COLO668 (cell line): ENCODE measurements at regions not wholly inside any gene's neighbourhood (a gene's known extent, or its start where the extent isn't known, plus 50 kb on each side); places are given as distances from the start of the nearest gene placed in this dataset.
"Not testable (repeated sequence)": the region's sequence is repeated elsewhere in the genome, so short reads cannot be mapped to it uniquely, and the experiment has no call there.

ENCODE experiments used
- DNase-seq: peaks from one replicate; lab custom pipeline; 2025; ENCODE audit not compliant: unreplicated experiment; lab: John Stamatoyannopoulos, UW

DNA sequence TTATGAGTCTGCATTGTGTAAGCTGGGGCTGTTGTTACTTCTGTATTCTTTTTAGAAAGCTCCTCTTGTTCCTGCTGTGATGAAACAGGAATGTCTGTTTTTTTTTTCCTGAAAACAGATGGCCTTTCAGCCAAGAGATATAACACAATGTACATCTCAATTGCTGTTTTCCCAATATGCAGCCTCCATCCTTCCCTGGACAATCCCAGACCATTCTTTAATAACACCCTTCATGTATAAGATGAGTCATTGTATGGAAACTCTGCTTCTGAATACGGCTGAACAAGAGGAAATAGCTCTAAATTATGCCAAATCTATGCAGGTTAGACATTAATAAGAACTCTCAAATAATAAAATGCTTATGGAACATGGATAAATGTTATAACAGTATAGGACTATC is 60.2 kb upstream of the LRRC4C start:
- DNase-seq = no peak

DNA sequence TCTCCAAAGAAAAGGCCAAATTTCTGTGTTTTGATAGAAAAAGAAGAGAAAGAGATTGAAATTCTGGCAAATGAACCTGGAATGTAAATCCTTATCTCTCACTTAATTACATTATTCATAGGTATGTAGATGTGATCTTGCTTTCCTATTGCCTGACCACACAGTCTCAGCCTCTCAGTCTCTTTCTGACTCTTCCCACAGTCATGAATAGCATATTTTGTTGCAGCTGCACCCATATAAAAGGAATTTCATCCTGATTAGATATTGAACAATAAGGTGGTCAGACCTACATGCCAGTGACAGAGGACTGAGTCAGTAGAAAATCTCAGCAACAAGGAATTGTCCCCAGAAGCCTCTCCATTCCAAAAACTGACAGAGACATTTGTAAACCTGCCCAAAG is 62.9 kb upstream of the LRRC4C start:
- DNase-seq = no peak

DNA sequence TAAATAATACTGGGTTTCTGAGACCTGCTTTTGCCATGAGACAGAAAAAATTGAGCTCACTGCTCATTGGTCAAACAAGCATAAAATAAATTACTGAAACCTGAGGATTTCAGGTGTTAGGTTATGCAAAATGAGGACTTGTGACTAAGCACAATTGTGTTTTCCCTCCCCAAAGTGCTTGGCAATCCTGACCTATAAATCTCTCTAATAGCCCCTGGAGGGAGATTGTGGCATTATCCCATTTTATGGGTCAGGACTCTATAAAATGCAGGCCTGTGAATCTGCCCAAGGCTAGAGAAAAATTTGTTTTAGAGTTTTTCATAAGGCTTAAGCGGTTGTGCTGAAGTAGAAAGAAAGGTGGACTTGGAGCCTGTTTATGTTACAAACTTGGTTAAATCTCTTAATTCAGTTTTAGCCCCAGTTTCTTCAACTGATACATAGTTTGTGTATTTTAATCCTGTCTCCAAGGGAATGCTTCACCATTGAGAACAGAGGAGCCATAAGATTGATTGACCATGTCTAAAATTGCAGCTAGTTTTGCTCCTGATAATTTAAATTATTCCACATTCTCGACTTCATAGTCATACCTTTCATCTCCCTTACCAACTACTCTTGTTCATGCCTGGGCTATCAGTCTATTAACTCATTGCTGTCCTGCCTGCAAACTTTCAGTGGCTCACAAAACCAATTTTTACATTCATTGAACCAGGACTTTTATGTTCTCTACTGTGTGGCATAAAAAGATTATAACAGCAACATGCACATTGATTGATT is 63.6 kb upstream of the LRRC4C start:
- DNase-seq = no peak

DNA sequence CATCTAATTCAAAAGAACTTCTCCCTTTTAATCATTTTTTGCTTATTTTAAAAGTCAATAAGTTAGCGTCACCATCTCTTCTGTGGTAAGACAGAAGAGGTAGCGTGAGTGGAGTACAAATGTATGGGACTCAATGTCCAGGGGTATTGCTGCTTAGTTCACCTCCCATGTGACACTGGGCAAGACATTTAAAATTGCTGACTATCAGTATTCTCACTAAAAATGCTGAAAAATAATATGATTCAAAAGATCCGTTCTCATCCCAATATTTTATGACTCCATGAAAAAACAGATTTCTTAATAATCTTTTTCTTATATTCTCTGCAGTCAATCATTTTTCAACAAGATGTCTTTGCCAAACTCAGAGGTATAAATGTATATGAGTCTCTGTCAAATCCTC is 68.1 kb upstream of the LRRC4C start:
- DNase-seq = no peak

DNA sequence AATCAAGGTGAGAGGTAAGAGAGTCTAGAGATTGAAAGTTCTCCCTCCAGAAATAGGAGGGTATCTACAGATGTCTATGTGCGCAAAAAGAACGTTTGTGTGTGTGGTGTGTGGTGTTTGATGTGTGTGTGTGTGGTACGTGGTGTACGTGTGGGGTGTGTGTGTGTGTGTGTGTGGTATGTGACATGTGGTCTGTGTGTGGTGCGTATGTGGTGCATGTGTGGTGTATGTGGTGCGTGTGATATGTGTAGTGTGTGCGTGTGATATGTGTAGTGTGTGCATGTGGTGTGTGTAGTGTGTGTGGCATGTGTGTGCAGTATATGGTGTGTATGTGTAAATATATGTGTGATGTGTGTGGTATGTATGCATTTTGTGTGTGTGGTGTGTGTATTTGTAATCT is 73.0 kb upstream of the LRRC4C start:
- no peak for DNase-seq

DNA sequence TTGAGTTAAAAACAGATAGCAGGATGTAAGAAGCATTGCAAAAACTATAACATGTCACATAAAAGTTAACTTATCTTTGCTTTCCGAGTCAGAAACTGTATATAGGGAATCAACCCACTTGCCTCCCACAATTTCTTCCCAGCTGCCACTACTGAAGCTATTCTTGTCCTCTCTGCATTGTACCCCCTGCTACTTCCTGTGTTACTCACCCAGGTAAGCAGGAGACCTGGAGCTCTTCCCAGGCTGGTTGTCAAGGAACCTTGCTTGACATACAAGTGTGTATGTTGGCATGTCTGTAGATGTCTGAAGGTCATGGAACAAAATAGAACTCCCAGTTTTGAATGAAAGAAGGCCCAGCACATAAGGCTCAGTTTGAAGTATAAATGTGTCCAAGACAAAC is 74.3 kb upstream of the LRRC4C start:
- DNase-seq = no peak

DNA sequence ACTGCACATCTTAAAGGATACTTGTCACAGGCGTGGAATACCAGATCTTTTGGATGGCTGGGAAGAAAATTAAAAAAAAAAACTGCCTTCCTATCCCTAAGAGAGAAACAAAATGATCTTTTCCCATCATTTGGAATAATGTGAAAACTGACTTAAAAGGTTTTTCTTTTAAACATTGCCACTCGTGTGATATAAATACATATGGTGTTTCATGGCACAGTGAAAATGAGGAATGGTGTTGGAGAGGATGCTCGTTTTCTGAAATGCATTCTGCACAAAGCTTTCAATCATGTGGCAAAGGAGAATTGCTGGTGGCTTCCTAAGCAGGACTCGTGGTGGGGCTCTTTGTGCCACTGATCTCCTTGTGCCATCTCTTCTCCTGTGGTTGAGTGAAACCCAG is 74.9 kb upstream of the LRRC4C start:
- no peak for DNase-seq

DNA sequence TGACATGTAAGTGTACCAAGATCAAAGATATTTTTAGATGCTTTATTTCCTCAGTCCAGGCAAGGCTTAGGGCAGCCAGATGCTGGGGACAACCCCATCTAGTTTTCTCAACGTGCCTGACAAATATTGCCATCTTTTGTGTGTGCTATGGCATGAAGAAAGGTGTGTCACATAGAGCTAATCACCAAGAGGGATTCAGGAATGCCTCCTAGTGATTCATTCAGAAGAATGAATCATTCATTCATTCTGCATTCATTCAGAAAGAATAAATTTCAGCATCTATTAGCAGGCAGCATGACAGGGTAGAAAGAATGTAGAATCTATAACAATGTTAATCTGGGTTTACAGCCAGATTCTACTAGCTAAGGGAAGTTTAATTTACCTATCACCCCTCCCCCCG is 75.4 kb upstream of the LRRC4C start:
- no peak for DNase-seq

DNA sequence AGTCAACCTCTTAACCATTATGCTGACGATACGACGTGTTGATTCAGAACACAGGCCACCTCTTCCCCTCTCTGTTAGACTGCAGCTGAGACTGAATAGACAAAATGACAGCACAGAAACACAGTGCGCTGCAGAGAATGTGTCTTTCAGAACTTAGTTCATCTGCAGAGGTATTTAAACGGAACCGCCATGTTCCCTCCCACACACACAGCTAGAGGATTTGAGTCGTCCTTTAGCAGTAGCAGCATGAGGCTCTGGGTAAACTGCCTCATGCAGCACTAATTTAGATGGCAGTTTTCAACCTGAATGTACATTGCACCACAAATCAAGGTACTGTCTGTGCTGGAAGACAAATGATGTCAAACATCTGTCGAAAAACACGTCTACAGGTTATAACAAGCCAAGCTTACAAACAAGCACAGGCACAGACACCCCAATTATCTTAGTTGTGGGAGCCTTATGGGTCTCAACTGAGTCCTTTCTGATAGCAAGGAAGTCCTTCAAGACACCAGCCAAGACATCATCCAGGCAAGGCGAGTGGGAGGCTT is 76.6 kb upstream of the LRRC4C start:
- no peak for DNase-seq

DNA sequence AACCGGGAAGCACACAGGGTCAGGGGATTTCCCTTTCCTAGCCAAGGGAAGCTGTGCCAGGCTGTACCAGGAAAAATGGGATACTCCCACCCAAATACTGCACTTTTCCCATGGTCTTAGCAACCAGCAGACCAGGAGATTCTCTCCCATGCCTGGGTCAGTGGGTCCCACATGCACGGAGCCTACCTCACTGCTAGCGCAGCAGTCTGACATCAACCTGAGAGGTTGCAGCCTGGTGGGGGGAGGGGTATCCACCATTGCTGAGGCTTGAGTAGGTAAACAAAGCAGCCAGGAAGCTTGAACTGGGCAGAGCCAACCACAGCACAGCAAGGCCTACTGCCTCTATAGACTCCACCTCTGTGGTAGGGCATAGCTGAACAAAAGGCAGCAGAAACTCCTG is 85.5 kb upstream of the LRRC4C start:
- not testable (repeated sequence) for DNase-seq

DNA sequence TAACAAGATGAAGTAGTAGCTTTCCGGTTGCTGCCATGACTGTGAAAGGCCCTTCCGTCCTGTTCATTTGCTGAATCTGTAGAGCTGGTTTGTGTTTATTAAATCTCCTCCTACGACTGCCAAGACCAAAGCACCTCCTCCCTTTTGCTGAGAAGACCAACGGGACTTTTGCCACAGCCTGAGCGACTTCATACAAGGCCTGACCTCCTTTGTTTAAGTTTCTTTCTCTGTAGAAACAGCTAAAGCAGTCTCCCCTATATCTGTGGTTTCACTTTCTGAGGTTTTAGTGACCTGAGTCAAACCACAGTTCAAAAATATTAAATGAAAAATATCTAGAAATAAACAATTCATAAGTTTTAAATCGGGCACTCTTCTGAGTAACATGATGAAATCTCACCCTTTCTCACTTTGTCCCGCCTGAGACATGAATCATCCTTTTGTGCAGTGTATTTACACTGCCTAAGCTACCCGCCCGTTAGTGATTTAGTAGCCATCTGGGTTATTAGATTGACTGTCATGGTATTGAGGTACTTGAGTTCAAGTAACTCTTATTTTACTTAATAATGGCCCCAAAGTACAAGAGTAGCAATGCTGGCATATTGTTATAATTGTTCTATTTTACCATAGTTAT is 119.1 kb upstream of the LRRC4C start:
- DNase-seq = no peak

DNA sequence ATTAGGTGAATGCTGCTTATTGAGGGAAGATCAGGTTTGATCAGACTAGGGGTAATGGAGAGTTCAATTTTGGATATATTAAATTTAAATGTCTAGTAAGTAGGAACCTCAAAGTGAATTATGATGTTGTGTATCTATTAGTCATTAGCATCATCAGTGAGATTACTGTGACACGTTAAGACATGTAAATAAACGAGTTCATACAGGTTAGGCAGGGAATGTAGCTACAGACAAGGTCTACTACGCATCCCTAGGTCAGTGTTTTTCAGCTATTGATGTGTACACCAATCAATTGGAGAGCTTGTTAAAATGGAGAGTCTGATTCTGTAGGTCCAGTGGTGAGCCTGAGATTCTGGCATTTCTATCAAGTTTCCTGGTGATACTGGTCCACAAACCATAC is 120.1 kb upstream of the LRRC4C start:
- DNase-seq = no peak

DNA sequence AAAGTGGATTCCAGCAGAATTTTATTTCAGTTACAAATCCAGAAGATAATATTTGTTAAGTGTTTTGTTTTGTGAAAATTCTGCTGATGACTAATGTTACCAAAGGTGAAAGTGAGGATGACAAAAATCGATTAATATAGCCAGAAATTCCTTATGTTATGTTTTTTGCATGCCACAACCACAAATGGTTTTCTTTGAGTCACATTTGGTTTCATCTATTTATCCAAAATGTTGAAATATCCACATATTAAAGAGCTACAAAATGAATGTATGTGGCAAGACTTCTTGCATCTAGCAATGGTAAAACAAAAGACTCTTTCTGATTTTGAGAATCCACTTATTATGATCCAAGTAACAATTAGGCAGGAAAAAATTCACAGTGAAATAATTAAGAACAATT is 150.1 kb upstream of the LRRC4C start:
- DNase-seq = no peak

DNA sequence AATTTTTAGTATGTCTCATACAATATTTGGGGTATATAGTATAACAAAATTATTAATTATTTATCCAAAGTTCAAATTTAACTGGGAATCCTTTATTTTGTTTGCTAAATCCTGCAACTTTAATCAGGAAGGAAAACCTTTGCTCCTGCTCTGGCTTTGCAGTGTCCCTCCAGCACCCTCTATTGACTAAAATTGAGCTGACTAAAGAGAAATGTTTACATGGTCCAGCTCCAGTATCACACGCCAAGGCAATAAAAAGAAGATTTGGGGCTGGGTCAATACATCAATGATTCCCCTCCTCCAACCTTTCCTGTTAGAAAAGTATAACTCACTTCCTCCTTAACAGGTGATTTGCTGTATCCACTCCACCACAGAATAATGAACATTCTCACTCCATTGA is 153.0 kb upstream of the LRRC4C start:
- peak; percentile 16 for DNase-seq

DNA sequence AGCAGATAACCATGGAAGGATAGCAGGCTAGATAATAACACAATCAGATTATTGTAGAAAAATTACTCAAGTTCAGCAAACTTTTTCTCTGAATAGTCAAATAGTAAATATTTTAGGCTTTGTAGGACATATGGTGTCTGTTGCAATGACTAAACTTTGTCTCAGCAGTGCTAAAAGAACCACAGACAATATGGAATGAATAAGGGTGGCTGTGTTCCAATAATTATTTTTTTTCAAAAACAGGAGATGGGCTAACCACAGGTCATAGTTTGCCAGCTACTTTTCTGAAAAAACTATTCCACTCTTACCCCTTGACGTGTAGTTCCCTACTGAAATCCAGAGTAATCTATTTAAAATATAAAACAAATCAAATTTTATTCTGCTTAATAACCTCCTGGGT is 153.9 kb upstream of the LRRC4C start:
- DNase-seq = no peak

DNA sequence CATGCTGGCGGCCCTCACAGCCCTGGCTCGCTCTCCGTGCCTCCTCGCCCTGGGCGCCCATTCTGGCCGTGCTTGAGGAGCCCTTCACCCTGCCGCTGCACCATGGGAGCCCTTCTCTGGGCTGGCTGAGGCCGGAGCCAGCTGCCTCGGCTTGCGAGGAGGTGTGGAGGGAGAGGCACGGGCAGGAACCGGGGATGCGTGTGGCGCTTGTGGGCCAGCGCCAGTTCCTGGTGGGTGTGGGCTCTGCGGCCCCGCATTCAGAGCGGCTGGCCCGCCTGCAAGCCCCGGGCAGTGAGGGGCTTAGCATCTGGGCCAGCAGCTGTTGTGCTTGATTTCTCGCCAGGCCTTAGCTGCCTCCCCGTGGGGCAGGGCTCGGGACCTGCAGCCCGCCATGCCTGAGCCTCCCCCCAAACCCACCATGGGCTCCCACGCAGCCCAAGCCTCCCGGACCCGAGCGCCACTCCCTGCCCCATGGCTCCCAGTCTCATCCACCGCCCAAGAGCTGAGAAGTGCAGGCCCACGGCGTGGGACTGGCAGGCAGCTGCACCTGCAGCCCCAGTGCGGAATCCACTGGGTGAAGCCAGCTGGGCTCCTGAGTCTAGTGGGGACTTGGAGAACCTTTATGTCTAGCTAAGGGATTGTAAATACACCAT is 163.4 kb upstream of the LRRC4C start:
- DNase-seq = no peak

DNA sequence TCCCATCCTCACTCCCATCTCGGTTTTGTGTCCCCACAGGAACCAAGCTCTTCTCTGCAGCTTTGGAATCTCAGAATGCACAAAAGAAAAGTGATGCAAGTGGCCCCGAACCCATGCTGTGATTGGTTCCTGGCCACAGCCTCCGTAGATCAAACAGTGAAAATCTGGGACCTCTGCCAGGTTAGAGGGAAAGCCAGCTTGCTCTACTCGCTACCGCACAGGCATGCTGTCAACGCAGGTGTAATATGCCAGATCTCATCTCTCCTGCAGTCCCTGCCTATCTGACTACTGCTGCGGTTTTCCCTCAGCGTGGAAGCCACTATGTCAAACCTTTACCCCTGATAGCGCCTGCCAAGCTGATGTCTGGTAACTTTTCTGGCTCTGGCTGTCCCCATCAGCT is 200.5 kb upstream of the LRRC4C start:
- peak; percentile 69 for DNase-seq

DNA sequence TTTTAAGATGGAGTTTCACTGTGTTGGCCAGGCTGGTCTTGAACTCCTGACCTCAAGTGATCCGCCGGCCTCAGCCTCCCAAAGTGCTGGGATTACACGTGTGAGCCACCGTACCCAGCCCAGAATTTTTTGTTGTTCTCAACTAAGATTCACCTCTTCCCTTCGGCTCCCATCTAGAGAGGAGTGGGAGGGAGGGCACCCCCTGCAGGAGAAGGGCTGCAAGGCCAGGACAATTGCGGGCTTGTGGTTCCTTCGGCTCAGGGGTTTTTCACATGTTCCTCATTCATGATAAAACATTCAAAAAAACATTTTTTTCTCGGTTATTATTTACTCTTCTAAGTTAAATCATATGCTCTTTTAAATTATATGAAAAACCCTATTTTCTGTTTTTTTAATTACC is 201.1 kb upstream of the LRRC4C start:
- DNase-seq = no peak

DNA sequence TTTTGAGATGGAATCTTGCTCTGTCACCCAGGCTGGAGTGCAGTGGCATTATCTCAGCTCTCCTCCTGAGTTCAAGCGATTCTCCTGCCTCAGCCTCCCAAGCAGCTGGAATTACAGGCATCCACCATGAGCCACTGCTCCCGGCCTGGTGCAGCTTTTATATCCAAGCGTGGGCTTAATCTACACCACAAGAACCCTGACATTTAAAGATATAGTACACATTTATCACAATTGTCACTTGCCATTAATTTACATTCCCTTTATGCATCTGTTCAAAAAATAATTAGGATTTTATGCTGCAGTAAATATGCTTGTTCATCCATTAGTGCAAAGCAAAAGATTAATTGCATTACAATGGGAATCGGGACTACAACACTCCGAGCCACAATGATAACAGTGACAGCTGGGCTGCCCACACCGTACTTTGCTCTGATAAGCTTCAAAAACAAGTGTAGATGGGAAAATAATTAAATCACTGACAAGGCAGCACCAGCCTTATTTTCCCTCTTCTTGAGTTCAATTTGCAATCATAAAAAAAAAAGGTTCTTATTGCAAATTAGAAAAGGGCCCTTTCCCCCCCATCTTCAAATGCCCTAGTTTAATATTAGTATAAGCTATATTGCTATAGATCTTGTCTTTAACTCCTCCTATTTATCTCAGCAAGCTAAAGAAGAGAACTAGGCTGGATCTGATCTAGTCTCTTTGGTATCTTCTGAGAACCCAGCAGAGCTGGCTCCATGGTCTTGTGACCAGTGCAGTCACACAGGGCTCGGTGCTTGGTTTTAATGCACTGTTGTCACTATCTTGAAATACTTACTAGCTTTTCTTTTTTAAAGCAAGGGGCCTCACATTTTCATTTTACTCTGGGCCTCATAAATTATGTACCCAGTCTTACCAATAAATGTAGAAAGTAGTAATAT is 206.2 kb upstream of the LRRC4C start:
- no peak for DNase-seq

DNA sequence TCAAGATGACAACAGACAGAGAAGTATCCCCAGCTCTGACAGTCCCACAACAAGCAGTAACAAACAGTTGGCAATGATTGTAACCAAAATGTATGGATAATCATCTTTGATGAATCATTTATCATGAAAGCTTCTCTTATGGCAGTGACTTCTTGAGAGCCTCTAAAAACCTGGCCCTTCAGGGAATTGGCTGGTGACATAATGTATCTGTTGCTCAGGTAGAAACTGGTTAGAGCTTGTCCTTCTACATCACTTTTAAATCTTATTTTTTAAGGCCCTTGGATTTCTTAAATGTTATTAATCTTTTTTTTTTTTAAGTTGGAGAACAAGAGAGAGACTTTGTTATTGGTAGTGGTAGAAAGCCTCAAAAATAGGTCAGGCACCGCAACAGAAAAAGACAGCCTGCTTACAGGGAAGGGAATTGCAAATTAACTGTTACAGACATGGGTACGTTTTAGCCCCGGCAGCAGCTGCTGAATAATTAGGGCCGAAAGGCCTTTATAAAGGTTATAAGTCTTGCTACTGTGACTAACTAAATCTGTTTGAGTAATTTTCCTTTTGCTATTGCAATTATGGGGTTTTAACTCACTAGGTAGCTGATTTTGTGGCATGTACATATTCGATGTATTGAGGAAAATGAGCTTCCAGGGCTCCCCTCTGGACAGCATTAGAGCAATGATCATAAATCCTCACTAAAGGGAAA is 207.7 kb upstream of the LRRC4C start:
- DNase-seq = no peak

DNA sequence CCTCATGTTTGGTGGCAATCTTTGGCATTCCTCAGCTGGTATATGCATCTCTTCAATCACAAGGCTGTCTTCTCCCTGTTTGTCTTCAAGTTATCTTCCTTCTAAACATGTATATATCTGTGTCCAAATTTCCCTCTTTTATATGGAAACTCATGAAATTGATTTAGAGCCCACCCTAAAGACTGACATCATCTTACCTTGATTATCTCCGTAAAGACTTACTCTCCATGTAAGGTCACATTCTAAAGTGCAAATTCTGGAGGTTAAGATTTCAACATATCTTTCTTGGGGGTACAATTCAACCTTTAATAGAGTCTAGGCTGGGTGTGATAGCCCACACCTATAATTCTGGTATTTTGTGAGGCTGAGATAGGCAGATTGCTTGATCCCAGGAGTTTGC is 215.8 kb upstream of the LRRC4C start:
- DNase-seq = no peak
